ENCODE measurements at regions not wholly inside any gene's neighbourhood (a gene's known extent, or its start where the extent isn't known, plus 50 kb on each side); places are given as distances from the start of the nearest gene placed in this dataset.

DNA sequence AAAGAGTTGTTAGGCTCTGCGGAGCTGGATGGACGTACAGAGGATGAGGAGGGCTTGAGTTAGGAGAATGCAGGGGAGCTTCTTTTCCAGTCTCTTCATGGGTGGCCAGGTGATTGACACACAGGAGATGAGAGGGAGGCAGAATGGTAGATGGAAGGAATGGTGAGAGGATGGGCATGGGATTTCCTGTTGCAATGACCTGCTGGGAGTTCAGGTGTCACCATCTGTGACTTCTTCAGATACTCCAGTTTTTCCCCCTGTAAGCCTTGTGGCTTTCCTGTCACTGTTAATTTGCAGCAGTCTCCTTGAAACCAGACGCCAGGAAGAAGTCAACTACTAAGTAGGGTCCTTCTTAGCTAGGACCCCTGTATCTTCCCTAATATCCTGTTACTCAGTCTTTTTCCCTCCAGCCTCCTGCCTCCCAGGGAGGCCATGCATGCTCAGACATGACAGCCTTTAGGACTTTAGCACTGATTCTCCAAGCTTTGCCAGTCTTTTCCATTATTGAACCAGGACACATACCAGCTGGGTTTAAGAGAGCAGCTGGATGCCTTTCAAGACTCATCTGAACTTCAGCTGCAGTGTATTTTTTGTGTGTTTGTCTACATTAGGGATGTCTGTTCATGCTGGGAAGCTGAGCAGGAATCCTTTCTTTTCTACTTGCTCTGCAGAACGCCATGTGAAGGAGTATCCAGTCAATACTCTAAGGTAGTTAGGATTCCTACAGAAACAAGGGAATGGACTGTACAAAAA lies 67.2 kb upstream of the CD180 start:
- Mint-ChIP-seq H3K4me3 (no peak overlapping the region), H3K27me3 (ENCODE audit: low read depth) (no peaks in the 10 kb centered on the region), H3K9me3 (peaks cover 12% of the 10 kb centered on the region), H3K36me3 (ENCODE audit: low read depth) (no peaks in the 10 kb centered on the region), H3K27ac (peak overlapping the region; percentile 18 to 66 (median 54)), H3K4me1 (peaks cover 16% of the 10 kb centered on the region)
- TF ChIP-seq CTCF (IDR thresholded peaks at IDR 0.05; ENCODE audit: unreplicated experiment in 3 of 3), result no peak

- no peak for TF ChIP-seq CTCF (IDR thresholded peaks at IDR 0.05; ENCODE audit: unreplicated experiment in 3 of 3)
- H3K4me1 Mint-ChIP-seq, result peaks cover 16% of the 10 kb centered on the region
- H3K4me3 Mint-ChIP-seq, result no peak overlapping the region
Measured at GRCh38 chr5:67262956-67263355, 66.4 kb upstream of the CD180 start.

DNA sequence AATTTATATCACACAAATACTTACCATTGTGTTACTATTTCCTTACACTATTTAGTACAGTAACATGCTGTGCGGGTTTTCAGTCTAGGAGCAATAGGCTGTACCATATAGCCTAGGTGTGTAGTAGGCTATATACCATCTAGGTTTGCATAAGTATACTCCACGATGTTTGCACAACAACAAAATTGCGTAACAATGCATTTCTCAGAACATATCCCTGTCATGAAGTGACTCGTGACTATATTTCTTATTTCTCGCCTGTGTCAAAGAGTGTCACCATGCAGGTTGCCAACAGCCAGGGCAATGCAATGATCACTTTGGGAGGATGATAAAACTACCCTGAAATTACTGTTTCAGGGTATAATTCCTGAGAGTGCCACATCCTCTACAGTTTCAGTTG lies 65.6 kb upstream of the CD180 start:
- H3K4me1 Mint-ChIP-seq, result peaks cover 20% of the 10 kb centered on the region
- no peaks in the 10 kb centered on the region for H3K27me3 Mint-ChIP-seq (ENCODE audit: low read depth)
- H3K9me3 Mint-ChIP-seq, result peaks cover 12% of the 10 kb centered on the region
- H3K27ac Mint-ChIP-seq, result peak overlapping the region in 1 of 3 experiments; percentile 66
- H3K4me3 Mint-ChIP-seq, result no peak overlapping the region
- TF ChIP-seq CTCF (IDR thresholded peaks at IDR 0.05; ENCODE audit: unreplicated experiment in 3 of 3), result no peak
- H3K36me3 Mint-ChIP-seq (ENCODE audit: low read depth), result no peaks in the 10 kb centered on the region

More at GRCh38 chr5:67262956-67263355, 66.4 kb upstream of the CD180 start:
- Mint-ChIP-seq H3K36me3 (ENCODE audit: low read depth) (no peaks in the 10 kb centered on the region), H3K27ac (peak overlapping the region in 2 of 3 experiments; percentile 18 to 66), H3K9me3 (peaks cover 12% of the 10 kb centered on the region), H3K27me3 (ENCODE audit: low read depth) (no peaks in the 10 kb centered on the region)

- no peak for TF ChIP-seq CTCF (IDR thresholded peaks at IDR 0.05; ENCODE audit: unreplicated experiment in 3 of 3)
- Mint-ChIP-seq H3K27me3 (ENCODE audit: low read depth) (no peaks in the 10 kb centered on the region), H3K4me1 (peaks cover 12% of the 10 kb centered on the region), H3K4me3 (no peak overlapping the region), H3K27ac (no peak overlapping the region), H3K36me3 (ENCODE audit: low read depth) (no peaks in the 10 kb centered on the region), H3K9me3 (peaks cover 14% of the 10 kb centered on the region)
Measured at GRCh38 chr5:67259548-67260215, 63.1 kb upstream of the CD180 start.

DNA sequence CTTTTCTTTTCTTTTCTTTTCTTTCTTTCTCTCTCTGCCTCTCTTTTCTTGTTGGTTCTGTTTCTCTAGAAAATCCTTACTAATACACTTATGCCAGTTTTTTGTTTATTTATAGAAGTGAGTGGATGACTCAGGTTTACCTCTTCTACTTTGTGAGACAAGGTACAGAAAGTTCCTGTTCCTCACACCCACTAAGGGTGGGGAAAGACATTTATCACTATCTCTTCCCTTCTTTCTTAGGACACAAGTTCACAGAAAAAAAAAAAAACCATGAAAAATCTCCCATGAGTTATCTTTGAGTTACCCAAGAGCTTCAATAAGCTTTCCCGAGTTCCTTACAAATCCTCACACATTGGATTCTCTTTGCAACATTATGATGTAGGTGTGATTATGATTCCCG lies 60.9 kb upstream of the CD180 start:
- no peak overlapping the region for H3K4me3 Mint-ChIP-seq
- H3K36me3 Mint-ChIP-seq (ENCODE audit: low read depth), result no peaks in the 10 kb centered on the region
- TF ChIP-seq CTCF (IDR thresholded peaks at IDR 0.05; ENCODE audit: unreplicated experiment in 3 of 3), result no peak
- no peaks in the 10 kb centered on the region for H3K27me3 Mint-ChIP-seq (ENCODE audit: low read depth)
- H3K4me1 Mint-ChIP-seq, result peaks cover 4% of the 10 kb centered on the region
- H3K27ac Mint-ChIP-seq, result no peak overlapping the region
- peaks cover 16% of the 10 kb centered on the region for H3K9me3 Mint-ChIP-seq

Measured in nephron (organoid).